Fibroblast of the aortic adventitia (primary cell): ENCODE measurements at regions not wholly inside any gene's neighbourhood (a gene's known extent, or its start where the extent isn't known, plus 50 kb on each side); places are given as distances from the start of the nearest gene placed in this dataset.

Source experiments
- DNase-seq: peaks from one replicate; pipeline ENCODE4 v3.0.0-alpha.2; 2010; ENCODE audit warnings: low read depth
- H3K4me3 ChIP-seq: 2 replicates; pipeline ENCODE4 v1.5.1; 2011; ENCODE audit warnings: low read depth, mild to moderate bottlenecking, control low read depth, low read length, moderate library complexity
- TF ChIP-seq, protein P1 (sequence below): IDR thresholded peaks from 2 replicates; pipeline ENCODE4 v1.5.1; 2011; ENCODE audit warnings: mild to moderate bottlenecking, low read length, control low read depth, inconsistent platforms; ENCODE audit not compliant: insufficient read depth

DNA sequence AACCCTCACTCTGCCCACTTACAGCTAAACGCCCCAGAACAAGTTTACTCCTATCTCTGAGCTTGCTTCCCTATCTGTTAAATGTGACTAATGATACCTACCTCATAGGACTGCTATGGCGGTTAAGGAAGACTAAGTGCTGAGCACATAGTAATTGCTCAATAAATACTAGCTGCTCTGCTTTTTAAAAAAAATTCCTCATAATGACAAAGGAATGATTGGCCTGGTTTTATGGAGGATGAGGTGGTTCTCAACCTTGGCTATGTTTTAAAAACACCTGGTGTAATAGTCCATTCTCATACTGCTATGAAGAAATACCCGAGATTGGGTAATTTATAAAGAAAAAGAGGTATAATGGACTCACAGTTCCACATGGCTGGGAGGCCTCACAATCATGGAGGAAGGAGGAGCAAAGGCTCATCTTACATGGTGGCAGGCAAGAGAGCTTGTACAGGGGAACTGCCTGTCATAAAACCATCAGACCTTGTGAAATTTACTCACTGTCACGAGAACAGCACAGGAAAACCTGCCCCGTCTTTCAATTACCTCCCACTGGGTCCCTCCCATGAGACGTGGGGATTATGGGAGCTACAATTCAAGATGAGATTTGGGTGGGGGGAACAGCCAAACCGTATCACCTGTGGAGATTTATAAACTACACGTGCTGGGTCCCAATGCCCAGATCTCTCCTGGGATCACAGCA lies 127.2 kb upstream of the SYT13 start:
- no peak for DNase-seq
- H3K4me3 ChIP-seq, result no peak overlapping the region
- TF ChIP-seq, protein P1, sequence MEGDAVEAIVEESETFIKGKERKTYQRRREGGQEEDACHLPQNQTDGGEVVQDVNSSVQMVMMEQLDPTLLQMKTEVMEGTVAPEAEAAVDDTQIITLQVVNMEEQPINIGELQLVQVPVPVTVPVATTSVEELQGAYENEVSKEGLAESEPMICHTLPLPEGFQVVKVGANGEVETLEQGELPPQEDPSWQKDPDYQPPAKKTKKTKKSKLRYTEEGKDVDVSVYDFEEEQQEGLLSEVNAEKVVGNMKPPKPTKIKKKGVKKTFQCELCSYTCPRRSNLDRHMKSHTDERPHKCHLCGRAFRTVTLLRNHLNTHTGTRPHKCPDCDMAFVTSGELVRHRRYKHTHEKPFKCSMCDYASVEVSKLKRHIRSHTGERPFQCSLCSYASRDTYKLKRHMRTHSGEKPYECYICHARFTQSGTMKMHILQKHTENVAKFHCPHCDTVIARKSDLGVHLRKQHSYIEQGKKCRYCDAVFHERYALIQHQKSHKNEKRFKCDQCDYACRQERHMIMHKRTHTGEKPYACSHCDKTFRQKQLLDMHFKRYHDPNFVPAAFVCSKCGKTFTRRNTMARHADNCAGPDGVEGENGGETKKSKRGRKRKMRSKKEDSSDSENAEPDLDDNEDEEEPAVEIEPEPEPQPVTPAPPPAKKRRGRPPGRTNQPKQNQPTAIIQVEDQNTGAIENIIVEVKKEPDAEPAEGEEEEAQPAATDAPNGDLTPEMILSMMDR, result no peak

DNA sequence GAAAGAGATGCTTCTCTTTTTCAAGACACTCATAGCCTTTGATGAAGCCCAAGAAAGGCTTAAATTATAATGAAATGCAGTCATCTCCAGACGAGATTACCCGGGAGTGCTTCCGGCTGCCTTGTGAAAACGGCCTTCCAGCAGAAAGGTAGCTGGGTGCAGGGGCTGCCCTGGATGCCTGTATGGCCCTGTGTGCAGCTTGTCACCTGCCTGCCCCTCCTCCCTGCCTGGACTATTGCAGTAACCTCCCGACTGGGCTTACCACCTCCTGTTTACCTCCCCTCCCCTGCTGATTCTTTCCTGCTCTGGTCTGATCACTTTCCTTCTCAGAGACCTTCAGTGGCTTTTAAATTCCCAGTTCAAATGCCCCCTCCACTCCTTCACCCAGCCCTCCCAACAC lies 126.4 kb upstream of the SYT13 start:
- DNase-seq, result no peak
- TF ChIP-seq, protein P1, result no peak

DNA sequence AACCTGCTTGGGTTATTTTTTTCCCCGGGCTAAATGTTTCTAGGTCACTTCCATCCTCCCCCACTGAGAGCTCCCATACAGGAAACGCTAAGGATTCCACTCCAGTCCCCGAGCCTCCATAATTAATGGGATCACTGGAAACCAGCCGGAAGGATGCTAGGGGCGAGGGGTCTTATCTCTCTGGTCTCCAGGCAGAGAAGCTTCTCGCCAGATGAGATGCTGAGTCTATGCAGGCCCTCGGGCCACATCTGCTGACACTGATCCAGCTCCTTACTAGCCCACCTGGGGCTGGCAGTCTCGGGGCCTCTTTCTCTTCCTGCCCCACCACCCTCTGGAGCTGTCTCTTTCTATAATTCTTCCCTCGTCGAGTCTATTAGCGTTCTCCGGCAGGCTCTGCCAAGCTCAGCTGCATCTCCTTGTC lies 125.9 kb upstream of the SYT13 start:
- no peak for DNase-seq
- H3K4me3 ChIP-seq, result no peak overlapping the region
- TF ChIP-seq, protein P1, result no peak

More for the DNA sequence above, 126.4 kb upstream of the SYT13 start:
- H3K4me3 ChIP-seq, result no peak overlapping the region

DNA sequence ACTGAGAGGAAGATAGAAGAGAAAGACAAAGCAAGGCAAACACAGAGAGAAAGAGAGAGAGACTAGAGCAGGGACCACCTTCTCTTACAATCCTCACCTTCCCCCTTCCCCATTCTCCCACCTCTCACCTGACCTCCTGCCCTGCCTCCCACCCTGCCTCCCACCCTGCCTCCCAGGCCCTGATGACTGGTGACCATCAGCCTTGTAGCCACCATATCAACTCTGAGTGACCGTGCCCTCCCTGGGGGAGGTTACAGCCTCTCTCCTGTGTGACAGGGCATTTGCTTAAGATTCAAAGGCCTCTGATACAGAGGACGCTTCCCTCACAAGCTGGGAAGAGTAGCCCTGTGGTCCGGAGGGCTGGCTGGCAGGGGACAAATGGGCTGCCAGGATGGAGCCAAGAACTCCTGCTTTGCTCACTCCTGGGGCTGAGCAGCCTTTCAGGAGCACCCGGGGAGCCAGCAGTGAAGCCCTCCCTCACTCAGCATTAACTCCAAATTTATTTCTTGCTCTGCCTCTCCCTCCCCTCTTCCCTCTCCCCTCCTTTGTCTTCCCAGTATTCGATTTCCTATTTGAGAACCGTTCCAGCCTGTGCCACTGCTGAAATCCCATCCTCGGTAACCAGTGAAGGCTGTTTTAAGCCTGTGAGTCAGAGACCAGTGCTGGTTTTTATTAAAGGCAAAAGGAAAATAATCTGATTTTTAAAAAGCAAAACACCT lies 125.2 kb upstream of the SYT13 start:
- H3K4me3 ChIP-seq, result no peak overlapping the region
- TF ChIP-seq, protein P1, result no peak
- peak; percentile 14 for DNase-seq

DNA sequence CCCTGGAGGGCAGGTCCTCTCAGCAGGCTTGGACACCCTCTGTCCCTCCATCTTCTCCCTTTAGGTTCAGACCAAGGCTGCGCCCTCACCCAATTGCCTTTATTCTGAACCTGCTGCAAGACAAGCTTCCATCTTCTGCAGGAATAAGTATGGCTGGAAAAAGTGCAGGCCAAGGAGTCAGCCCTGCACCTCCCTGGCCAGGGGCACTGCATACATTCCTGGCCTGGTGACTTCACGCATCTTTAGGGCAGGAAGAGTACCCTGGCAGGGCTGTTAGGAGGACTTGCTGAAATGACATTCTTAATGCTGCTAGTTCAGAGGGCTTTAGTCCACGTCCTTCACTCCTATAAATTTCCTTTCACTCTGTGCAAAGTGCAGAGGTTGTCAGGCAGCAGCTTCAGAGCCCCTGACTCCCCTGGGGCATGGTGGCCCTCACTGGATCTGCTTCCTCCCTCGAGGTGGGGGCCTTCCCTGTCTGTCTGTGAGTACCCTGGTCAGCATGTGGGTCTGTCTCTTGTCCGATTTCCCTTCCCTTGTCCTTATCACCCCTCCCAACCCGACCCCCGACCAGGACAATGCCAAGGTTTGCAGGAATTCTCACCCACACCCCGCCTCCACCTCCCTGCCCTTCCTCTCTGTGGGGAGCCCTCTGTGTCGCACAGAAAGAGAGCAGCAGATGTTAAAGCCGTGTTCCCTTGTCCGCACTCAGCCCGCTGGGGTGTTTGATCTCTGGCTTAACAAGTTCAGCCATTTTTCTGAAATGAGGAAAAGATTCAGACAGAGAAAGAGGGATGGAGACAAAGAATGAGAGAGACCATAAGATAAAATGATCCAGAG lies 124.5 kb upstream of the SYT13 start:
- TF ChIP-seq, protein P1, result no peak
- no peak for DNase-seq
- H3K4me3 ChIP-seq, result no peak overlapping the region

DNA sequence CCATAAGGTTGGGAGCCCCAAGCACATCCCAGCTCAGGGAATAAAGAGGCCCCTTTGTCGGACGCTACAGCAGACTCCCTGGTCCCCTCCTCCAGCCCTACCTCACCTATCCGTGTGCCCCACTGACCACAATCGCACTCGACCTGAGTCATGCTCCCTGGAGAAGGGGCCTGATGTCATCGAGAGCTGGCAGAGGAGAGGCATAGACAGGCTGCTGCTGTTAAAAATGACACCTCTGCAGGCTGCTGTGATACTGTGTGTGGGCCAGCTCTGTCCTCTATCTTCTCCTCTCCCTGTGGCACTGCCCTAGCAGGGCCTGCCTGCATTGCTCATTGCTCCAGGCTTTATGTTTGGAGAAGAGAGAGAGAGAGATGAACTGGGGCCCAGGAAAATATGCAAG lies 123.4 kb upstream of the SYT13 start:
- TF ChIP-seq, protein P1, result no peak
- H3K4me3 ChIP-seq, result no peak overlapping the region
- DNase-seq, result no peak
